Transverse colon (tissue), 4 donors: ENCODE measurements at regions not wholly inside any gene's neighbourhood (a gene's known extent, or its start where the extent isn't known, plus 50 kb on each side); places are given as distances from the start of the nearest gene placed in this dataset.

Experiments used
- DNase-seq: peaks from one replicate; pipeline ENCODE4 v3.0.0-alpha.2; 2019
- H3K27ac ChIP-seq, 4 donors: fragments of 200-600 bp; sonication (generic); 2 replicates each; pipeline ENCODE4 v1.5.1; 2016 to 2018; ENCODE audit warnings: inconsistent platforms in 4 of 4
- H3K27me3 ChIP-seq: fragments of 200-600 bp; sonication (generic); 2 replicates; pipeline ENCODE4 v1.5.1; 2017; ENCODE audit warnings: inconsistent platforms
- H3K36me3 ChIP-seq, 4 donors: fragments of 200-600 bp; sonication (generic); 2 replicates each; pipeline ENCODE4 v1.5.1; 2017 to 2019; ENCODE audit warnings: inconsistent platforms in 4 of 4
- H3K4me1 ChIP-seq, 4 donors: fragments of 200-600 bp; sonication (generic); 2 replicates each; pipeline ENCODE4 v1.5.1; 2017 to 2020; ENCODE audit warnings: inconsistent platforms in 4 of 4
- H3K4me3 ChIP-seq, 4 donors: fragments of 200-600 bp; sonication (generic); 1 replicate in 1 of 4; 2 replicates in 3 of 4; pipeline versions ENCODE4 v1.5.1 to v1.6.1; 2017 to 2019; ENCODE audit warnings: inconsistent platforms in 4 of 4
- H3K9me3 ChIP-seq, 2 donors: fragments of 200-600 bp; sonication (generic); 2 replicates each; pipeline ENCODE4 v1.5.1; 2017 to 2019; ENCODE audit warnings: inconsistent platforms in 2 of 2
- CTCF ChIP-seq, 5 experiments: fragments of 200-600 bp in 3 of 5; fragments of 450-650 bp in 2 of 5; sonication (generic) in 3 of 5; IDR thresholded peaks; 1 replicate in 2 of 5; 2 replicates in 3 of 5; pipeline ENCODE4 v1.5.1; 2016 to 2017; ENCODE audit warnings: antibody characterized with exemption in 5 of 5, inconsistent platforms in 3 of 5, mild to moderate bottlenecking in 2 of 5, moderate library complexity in 1 of 5
- EP300 ChIP-seq: sonication (generic); formaldehyde crosslinking; IDR thresholded peaks from one replicate; pipeline ENCODE4 v1.6.1; 2017; ENCODE audit warnings: antibody characterized with exemption, low read depth
- POLR2A ChIP-seq: fragments of 450-650 bp; IDR thresholded peaks from one replicate; pipeline ENCODE4 v1.6.1; 2016; ENCODE audit warnings: antibody characterized with exemption, mild to moderate bottlenecking, moderate library complexity
- POLR2AphosphoS5 ChIP-seq, 3 donors: sonication (generic); formaldehyde crosslinking; IDR thresholded peaks; one replicate each; pipeline ENCODE4 v1.6.1; 2016; ENCODE audit warnings: antibody characterized with exemption in 3 of 3
- WGBS, 2 donors: methylation state at CpG; one replicate each; pipeline ENCODE4 v1.1.5; 2018; ENCODE audit warnings: low coverage in 1 of 2; 5-methylcytosine and 5-hydroxymethylcytosine counted together
- in situ Hi-C, 4 donors: fragments of 200-750 bp; cut with MboI; loops; one replicate each; pipeline versions ENCODE4 v1.15.0 to v1.15.1; 2017; ENCODE audit warnings: low sequenced_read_pairs in 3 of 4, low pct_ligation_motif_present in 1 of 4, low pct_unique_long_range_greater_than_20kb in 1 of 4
- intact Hi-C: fragments of 100-400 bp; cut with DNase I; formaldehyde crosslinking; loops from one replicate; pipeline ENCODE4 v1.15.1; 2023; ENCODE audit warnings: low total_unique reads
- small RNA-seq, 4 donors: library from RNA; depleted of rRNA; stranded (forward); fragments of <200 nt; gene quantifications; one replicate each; pipeline ENCODE3, GENCODE V24; 2016

GRCh38 chr4:148495463-148495862, 53.2 kb upstream of the NR3C2 start:
- in situ Hi-C loops (no loop called here), intact Hi-C loops (no loop called here)
- Histone ChIP-seq H3K9me3 (no peaks in the 10 kb centered on the region), H3K4me3 (no peak overlapping the region), H3K27ac (no peak overlapping the region), H3K4me1 (no peaks in the 10 kb centered on the region), H3K27me3 (no peaks in the 10 kb centered on the region), H3K36me3 (no peaks in the 10 kb centered on the region)
- no peak for DNase-seq
- TF ChIP-seq CTCF (IDR thresholded peaks at IDR 0.05) (no peak), POLR2A (no peak), POLR2AphosphoS5 (IDR thresholded peaks at IDR 0.05) (no peak), EP300 (no peak)
- WGBS, 2 donors = 92 to 100% methylated on average over 1 of the region's 1 CpG

Small RNA genes lying in the stretch of these regions (small RNA-seq; reads per million reads assigned to genes)
- 0 reads per million in 4 donors for gene RNA5SP166
- gene RNU7-197P = 0 reads per million in 4 donors
